ENCODE measurements at regions not wholly inside any gene's neighbourhood (a gene's known extent, or its start where the extent isn't known, plus 50 kb on each side); places are given as distances from the start of the nearest gene placed in this dataset.

DNA sequence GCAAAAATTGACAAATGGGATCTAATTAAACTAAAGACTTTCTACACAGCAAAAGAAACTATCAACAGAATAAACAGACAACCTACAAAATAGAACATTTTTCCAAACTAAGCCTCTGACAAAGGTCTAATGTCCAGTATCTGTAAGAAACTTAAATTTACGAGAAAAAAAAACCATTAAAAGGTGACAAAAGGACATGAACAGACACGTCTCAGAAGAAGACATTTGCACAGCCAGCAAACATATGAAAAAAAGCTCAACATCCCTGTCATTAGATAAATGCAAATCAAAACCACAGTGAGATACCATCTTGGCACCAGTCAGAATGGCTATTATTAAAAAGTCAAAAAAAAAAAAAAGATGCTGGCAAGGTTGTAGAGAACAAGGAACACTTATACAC is 70.6 kb upstream of the GRIK2 start:
- no peak for DNase-seq

DNA sequence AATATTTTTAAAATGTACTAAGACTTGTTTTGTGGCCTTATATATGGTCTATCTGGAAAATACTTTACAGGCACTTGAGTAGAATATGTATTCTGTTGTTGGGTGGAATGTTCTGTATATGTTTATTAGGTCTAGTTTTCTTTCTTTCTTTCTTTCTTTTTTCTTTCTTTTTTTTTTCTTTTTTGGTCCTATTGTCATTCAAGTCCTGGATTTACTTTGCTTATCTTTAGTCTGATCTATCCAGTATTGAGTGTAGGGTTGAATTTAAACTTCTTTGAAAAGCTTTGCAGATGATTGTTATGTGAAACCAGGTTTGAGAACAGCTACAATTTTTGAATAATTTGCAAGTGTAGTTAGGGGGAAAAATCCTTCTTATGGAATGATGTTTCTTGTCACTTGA is 67.1 kb upstream of the GRIK2 start:
- DNase-seq, result no peak

DNA sequence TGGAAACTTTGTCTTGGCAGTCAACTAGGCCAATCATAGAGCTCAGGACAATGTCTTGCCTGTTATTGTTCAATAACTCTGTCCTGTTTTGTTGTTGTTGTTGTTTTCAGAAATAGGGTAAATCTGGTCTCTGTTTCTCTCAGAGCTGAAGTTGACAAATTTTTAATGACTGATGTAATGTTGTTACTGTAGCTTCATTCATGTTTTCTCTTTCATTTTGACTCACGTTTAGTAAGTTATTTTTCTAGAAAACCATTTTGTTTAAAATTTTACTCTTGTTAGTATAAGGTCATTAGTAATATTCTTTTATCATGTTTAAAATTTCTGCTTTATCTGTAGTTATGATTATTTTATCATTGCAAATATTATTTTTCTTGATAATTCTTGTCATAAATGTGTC is 51.6 kb upstream of the GRIK2 start:
- DNase-seq, result no peak

Data from SIG-M5 (cell line).